ENCODE measurements at regions not wholly inside any gene's neighbourhood (a gene's known extent, or its start where the extent isn't known, plus 50 kb on each side); places are given as distances from the start of the nearest gene placed in this dataset.
"Not testable (repeated sequence)": the region's sequence is repeated elsewhere in the genome, so short reads cannot be mapped to it uniquely, and the experiment has no call there.

DNA sequence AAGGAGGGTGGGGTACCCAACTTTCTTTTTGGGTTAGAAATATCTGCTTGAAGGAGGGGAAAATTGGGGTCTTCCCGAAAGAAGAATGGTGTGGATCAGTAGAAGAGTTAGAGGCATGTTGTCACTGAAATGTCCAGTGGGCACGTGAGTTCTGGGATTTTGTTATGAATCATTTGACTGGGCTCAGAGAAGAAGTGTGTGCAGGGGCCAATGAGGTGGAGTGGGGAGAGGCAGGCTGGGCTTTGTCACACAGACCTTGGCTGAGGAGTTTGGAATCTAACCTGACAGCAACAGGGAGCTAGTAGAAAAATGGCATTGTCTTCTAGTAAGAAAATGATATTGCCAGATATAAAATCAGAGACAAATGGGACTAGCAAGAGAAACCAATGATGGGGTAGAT is 436.8 kb downstream of the MFSD1 start:
- DNase-seq, result no peak

DNA sequence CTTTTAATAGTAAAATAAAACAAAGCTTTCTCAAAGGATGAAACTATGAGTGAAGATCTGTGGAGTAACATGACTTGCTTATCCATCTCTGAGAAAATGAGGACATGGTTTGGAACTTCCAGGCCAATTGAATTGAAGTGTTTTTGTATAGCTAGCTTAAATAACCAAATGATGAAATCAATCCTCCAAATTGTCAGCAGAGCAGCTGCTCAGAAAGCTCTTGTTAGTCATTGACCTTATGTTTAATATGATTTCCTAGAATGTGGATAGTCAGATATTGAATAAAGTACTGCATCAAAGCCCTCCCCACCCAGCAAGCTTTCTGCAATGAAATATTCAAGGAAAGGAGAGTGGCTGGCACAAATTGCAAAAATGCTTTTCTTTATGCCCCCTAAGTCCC is 437.2 kb downstream of the MFSD1 start:
- no peak for DNase-seq

DNA sequence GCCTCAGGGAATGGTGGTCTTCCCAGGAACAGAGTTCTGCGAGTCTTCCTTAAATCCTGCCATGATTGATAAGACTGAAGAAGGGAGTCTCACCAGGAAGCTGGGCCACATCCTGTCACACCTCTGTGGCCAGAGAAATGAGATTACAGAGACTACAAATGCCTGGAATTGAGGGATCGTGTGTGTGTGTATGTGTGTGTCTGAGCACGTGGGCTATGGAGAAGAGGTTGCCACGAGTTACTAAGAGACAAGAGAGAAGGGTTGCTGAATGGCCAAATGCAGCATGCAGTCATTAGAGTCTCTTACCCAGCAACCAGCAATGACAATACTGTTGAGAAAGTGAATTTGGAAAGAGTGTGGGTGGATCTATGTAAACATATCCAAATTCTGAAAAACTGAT is 443.1 kb downstream of the MFSD1 start:
- no peak for DNase-seq

DNA sequence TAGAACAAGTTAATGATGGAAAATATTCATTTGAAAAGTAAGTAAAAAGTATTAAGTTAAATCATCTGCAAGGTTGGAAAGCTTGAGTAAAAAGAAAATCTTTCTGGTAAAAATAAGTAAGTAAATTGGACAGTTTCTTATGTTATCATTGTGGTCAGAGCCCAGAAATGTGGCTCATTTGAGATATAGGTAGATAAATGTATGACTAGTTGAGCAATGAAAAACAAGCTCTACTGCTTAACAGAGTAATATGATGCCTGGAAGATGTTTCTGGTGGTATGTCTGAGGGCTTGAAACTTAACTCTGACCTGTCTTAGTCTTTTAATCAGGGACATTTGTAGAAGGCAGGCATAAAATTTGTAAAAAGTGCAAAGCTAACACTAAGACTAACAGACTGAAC is 444.0 kb downstream of the MFSD1 start:
- no peak for DNase-seq

DNA sequence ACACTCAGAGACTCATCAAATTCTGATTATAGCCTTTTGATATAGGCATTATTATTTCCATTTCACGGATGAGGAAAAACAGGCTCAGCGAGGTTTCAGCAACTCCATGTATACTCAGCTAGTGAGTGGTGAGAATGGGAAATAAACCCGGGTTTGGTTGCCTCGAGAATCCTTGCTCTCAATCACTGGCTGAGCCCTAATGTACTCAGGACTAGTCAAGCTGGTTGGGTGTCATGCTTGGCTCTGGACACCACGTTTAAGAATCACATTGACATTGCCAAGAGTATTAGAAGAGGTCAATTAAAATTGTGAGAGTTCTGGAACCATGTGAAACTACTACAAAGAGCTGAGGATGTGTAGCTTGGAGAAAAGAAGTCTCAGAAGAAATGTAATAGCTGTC is 444.5 kb downstream of the MFSD1 start:
- no peak for DNase-seq

DNA sequence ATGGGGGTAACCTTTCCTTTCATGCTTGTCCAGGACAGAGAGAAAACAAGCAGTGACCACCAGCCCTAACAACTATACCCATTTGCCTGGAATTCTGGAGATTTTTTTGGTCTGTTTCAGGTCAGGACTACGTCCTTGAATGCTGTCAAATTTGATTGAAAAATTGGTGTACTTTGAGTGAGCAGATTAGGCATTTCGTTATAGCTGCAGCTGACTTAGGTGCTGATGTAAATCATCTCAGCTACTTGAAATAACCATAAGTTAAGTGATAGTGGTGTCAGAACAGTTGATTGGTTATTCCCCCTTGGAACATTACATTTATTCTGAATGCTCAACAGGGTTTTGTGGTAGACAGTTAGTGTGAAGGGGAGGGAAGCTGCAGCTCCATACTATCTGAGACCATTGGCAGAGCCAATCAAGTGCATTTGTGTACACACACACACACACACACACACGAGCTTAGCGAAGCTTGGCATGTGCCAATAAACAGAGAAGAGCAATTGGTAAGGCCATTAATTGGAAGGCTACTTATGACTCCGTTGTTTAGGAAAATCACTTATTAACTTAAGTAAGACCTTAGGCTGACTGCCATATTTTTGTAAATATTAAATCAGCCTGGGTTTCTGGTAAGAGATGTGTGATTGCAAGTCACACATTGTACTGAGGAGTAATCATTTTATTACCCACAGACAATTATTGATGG is 447.8 kb downstream of the MFSD1 start:
- no peak for DNase-seq

DNA sequence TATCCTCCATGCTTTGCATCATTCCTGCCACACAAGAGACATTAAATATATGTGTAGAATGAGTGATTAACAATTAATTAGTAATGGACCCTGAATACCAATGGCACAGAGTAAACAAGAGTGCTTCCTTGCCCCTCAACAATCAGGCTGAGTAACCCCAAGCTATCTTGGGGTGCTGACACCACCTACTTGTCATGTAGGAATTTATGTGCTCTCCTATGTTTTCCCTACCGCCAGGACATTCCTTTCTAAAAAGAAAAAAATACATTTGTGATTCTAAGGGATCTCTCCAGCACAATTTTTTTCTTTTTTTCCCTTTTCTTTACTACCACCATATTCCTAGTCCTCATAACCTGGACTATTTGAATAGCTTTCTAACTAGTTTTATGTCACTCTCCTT is 449.1 kb downstream of the MFSD1 start:
- DNase-seq, result no peak

DNA sequence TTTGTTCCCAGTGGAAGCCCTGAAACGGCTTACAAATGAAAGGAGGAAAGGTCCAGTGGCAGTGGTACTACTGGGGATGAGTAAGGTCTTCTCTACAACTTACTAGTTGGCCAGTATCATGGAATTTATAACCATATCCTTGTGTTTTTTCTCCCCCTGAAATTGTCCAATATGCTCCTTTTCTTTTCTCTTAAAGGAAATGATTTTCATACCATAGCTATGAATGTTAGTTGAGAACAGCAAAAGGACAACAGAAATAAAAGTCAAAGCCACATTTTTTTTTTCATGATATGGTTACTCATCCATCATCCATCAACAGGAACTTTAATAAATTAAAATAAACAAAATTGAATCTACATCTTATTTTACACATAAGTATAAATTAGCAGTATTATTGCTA is 450.4 kb downstream of the MFSD1 start:
- DNase-seq, result no peak

DNA sequence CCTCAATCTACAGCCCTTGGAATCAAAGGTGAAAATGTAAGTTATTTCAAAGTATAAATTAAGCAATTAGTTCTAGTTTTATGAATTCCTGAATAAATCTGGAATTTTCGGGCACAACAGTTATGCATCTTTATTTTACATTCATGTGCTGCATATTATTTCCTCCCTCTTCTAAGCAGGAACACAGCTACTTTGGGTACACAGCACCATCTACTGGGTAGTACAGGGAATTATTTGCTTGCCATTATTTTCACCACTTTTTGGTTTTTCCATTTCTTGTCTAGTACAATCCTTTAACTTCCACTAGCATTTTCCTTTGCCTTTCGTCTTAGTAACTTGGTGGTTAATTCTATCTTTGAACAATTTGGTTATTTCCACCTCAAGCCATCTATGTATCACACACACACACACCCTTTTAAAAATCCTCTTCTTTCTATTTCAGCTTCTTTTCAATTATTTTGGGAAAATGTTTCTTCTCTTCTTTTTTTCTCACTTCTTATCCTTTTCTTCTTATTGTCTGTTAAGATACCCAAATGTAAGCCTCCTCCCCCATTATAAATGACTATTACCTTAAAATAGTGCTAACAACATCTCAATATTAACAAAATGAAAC is 451.0 kb downstream of the MFSD1 start:
- no peak for DNase-seq

DNA sequence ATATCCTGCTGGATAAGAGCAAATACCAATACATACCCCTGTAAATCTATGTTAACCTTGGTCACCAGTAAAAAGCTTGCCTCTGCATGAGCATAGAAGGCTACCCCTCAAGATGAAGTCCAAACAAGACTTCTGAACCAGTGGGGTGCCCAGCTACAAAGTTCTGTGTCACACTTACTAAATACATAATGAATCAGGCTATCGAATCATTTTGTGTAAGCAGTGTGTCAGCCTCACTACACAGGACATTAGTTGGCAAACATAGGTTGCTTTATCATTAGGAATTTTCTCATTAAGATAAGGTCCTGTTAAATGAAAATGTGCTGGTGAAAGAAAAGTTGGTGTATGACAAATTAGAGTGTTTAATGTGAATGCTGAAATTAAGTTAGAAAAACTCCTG is 452.0 kb downstream of the MFSD1 start:
- DNase-seq, result no peak

DNA sequence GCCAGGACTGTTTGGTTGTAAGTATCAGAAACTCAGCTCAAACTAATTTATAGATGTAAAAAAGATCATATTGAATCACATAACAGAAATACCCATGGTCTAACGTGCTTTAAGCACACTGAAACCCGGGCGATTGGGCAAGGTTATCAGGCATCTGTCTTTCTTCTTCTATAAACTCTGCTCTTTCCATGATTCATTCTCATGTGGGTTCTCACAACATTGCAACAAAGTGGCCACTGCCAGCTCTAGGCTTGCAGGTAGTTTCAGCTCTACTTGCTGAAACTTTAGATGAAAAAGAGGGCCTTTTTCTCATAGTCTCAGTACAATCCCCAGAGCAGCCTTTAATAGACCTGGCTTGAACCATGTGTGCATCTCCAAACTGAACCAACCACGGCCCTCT is 456.1 kb downstream of the MFSD1 start:
- DNase-seq, result no peak

DNA sequence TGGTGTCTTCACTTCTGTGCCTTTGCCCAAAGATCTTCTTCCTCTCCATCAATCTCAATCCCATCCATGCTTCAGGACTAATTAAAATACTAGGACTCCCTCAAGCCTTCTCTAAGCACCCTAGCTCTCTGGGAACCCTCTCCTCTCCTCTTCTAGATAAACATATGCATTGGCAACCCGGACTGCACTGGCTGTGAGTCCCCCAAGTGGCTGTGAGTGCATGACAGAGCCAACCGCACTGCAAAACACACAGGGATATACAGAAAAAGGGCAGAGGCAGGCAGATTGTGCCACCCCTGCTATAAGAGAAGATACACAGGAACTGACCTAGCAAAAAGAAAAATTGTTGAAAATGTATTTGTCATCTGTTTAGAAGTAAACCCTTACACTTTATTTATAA is 457.1 kb downstream of the MFSD1 start:
- no peak for DNase-seq

DNA sequence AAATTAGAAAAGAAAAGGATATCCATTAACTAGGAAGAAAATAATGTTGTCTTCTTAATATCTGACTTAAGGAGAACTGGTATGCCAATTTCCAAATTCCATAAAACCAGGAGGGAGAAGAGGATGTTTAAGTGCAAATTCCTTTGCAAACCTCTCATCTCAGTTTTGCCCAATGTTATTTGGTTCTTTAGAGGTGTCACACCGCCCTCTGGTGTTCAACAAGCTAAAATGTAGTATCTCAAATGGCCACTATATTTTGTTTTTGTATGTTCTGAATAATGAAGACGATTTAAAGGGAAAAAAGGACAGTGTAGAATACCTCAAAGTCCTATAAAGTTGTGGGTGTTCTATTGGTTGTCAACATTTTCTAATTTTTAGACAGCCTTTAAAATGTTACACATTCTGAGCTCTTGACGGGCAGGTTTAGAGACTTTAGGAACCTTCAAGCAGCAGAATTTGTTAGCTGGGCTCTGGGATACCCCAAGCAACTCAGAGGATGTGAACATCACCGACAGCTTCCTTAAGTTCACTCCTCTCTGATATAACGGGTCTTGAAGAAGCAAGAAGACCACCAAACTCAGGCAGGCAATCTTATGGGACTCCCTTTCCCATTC is 458.3 kb downstream of the MFSD1 start:
- DNase-seq, result no peak

DNA sequence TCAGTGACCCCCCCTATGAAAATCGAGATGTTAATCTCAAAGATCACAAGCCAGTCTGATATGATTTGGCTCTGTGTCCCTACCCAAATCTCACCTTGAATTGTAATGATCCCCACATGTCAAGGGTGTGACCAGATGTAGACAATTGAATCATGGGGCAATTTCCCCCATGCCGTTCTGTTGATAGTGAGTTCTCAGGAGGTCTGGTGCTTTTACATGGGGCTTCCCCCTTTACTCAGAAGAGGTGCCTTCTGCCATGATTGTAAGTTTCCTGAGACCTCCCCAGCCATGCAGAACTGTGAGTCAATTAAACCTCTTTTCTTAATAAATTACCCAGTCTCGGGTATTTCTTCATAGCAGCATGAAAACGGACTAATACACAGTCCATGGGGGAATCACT is 459.5 kb downstream of the MFSD1 start:
- DNase-seq, result not testable (repeated sequence)

DNA sequence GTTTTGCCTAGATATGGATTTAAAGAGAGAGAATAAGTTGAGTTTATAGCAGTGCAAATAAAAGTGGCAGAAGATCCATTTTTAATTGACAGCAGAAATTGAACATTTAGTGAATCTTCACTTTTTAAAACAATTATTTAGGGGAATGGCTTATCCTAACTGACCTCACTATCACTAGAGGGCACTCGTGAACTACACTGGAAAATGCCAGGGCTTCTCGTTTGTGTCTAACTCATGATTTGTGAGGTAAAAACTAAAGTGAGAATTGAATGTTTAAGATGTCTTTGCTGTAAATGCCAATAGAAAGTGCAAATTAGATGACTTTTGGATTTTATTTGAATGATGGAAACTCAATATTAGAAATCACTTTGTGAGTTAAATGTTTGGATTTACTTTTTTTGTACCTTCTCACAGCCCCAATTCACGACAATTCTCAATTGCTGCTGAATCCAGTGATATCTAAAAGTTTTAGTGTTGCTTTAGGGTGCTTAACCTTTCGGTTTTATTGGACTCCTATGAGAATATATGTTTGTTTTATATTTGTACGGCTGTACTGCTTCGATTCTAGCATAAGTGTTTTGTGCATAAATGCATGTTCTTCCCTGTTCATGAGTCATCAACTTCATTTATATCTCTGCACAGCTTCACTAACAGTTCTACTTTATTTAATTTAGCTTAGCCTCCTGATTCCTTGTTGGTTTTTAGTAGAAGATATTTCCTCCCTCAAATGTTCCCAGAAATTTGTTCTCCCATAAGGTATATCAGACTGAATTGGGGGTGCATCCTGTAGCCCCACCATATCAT is 462.1 kb downstream of the MFSD1 start:
- no peak for DNase-seq

DNA sequence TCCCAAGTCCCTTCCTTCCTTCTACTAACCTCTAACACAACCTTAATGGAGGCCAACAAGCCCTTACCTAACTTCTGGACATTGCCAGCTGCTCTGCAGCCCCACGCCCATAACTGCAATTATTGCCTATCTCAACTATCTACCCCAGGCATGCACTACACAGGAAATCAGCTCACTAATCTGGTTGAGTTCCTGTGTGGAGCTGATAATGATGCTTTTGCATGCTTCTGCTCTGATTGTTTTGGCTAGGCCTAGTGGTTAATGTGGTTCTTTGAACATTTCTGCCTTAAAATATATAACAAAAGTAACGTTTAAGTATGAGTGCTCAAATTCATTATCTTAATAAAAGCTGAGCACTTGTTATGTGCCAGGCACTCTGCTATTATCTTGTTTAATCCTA is 463.9 kb downstream of the MFSD1 start:
- DNase-seq, result no peak

DNA sequence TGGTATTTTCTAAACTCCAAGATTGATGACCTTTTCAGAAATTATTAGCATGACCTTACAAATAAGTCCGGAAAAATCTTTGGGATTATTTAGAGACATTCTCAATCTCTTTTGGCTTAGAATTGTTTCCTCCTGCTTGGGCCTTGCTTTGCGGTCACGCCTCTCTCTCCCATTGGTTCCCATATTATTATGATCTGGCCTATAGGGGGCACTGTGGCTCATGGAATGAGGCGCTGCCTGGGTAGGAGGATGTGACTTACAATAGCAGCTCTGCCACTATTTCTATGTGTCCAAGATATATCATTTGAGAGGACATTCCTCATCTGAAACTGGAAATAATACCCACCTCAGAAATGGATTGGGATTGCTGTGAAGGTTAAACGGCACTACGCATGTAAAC is 464.9 kb downstream of the MFSD1 start:
- DNase-seq, result no peak

DNA sequence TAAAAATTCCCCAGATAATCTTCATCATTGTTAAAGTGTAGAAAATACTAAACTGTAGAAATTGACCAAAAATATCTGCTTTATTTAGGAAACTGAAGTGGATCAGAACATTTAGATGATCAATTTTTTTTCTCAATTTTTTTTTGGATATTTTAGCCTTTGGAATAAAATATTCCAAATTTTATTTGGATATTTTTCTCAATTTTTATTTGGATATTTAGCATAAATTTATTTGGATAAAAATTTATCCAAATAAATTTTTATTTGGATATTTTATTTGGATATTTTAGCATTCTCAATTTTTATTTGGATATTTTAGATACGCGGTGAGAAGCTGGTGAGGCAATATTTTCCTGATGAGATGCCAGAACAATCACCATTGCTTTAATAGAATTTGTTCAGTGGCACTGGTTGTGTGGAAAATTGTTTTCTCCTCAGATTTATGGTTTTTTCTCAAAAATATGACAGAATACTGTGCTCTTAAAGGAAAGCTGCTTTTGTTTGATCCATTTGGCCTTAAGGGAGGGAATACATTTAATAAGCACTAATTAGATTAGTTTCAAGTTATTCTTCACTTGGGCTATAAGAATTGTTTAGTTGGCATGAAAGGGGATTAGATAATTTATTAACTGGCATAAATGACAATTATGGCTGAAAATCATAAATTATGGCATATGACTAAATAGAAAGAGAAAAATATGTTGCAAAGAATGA is 470.1 kb downstream of the MFSD1 start:
- no peak for DNase-seq

DNA sequence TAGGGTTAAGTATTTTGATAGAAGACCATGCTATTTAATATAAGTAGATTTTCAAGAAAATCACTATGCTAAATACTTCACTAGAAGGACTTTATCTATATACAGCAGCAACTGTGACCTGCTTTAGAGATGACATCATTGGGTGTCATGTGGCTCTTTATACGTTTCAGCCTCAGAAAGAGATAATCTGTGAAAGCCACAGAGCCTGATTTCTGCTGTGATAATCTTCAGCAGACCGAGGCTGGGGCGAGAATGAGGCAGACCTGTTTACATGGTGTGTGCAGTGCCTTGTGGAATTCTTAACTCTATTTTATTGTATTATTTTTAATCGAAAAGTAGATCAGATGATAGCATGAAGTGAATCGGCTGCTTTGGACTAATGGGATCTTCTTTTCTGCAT is 471.2 kb downstream of the MFSD1 start:
- DNase-seq, result no peak

DNA sequence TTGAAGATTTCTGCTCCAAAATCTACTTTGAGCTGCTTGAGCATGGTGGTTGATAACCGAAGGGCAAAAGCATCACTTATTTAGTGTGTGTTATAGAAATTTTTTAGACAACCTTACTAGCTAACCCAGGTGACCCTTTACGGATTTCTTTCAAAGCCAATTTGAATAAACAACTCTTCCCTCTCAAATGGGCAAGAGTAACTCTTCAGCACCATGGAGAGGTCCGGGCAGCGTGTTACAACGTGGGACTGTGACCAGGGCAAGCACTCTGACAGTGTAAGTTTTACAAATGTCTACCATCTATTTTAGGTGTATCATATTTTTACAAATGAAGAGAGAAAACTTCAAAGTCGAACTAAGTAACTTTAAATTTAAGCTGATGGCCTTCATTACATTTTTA is 471.8 kb downstream of the MFSD1 start:
- no peak for DNase-seq

DNA sequence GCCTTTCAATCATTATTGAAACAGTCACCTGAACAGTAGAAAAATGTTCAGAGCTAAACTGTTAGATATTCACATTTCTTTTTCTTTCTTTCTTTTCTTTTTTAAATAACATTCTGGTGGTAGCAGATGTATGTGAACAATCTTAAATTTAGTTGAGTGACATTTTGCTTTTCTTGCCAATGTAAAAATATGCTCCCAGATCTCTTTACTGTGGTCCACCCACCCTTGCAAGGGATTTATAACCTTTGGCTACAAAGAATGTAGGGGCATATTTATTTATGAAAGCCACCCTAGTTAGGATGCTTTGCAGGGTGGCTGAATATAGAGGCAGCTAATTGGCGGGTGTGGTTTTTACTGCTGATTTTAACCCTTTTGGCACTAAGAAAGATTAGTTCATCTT is 473.9 kb downstream of the MFSD1 start:
- DNase-seq, result no peak

DNA sequence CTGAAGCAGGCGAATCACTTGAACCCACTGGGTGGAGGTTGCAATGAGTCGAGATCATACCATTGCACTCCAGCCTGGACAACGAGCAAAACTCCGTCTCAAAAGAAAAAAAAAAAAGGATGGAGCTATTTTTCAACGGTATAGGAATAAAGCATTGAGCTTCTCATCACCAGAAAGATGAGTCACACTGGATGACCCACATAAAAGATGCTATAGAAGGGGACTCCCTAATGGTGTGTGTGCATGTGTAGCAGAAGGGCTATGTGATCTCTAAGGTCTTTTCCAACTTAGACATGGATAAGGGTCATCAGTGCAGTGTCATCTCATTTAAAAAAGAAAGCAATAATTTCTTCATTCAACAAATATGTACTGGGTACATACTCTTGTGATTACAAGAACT is 476.0 kb downstream of the MFSD1 start:
- no peak for DNase-seq
